Activated naive CD8-positive, alpha-beta T cell treated with anti-CD3 and anti-CD28 coated beads, Interleukin-2, amount 10 ng/mL, durations not matched to agents 7 days and 5 days (primary cell): ENCODE measurements at regions not wholly inside any gene's neighbourhood (a gene's known extent, or its start where the extent isn't known, plus 50 kb on each side); places are given as distances from the start of the nearest gene placed in this dataset.

Experiments used
- ATAC-seq: fragments of 150-1000 bp; cut with Tn5 transposase; one replicate; pipeline ENCODE4 v1.10.0; 2021; ENCODE audit warnings: low read depth, moderate library complexity
- POLR2A ChIA-PET: fragments of 350-600 bp; sonication (Branson Sonifier 250); formaldehyde crosslinking; loops from one replicate; lab custom pipeline; 2021; ENCODE audit warnings: antibody characterized with exemption; lab: Charles Lee
- DNase-seq: peaks from one replicate; pipeline ENCODE4 v3.0.0; 2021
- H3K27ac Mint-ChIP-seq: one replicate; pipeline ENCODE4 v1.8.0; 2022; ENCODE audit warnings: mild to moderate bottlenecking, mixed read lengths
- H3K27me3 Mint-ChIP-seq: one replicate; pipeline ENCODE4 v1.8.0; 2022; ENCODE audit warnings: mild to moderate bottlenecking, moderate library complexity, mixed read lengths
- H3K36me3 Mint-ChIP-seq: one replicate; pipeline ENCODE4 v1.8.0; 2021; ENCODE audit warnings: mild to moderate bottlenecking, mixed read lengths
- H3K4me1 Mint-ChIP-seq: one replicate; pipeline ENCODE4 v1.8.0; 2021; ENCODE audit warnings: mixed read lengths
- H3K4me3 Mint-ChIP-seq: one replicate; pipeline ENCODE4 v1.8.0; 2022; ENCODE audit warnings: mild to moderate bottlenecking, moderate library complexity, mixed read lengths
- H3K9me3 Mint-ChIP-seq: one replicate; pipeline ENCODE4 v1.8.0; 2021; ENCODE audit warnings: mixed read lengths

DNA sequence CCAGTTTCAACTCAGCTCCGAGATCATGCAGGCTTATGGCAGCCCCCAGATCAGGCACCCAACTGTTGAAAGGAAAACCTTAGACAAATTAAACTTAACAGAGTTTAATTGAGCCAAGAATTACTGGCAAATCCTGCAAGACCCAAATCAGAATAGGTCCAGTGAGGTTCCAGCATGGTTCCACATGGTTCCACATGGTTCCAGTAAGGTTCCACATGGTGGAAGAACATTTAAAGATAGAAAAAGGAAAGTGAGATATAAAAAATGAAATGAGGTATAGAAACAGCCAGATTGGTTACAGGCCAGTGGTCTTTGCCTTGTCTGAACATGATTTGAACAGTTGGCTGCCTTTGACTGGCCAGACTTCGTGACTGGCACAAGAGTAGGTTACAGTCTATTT, 288.8 kb upstream of the LRRC7 start:
- DNase-seq (no peak), ATAC-seq (no peak)
- POLR2A ChIA-PET, result no interaction called here
- no peaks in the 10 kb centered on the region for H3K9me3 Mint-ChIP-seq
- H3K27ac Mint-ChIP-seq, result no peak overlapping the region
- H3K36me3 Mint-ChIP-seq, result no peaks in the 10 kb centered on the region
- no peak overlapping the region for H3K4me3 Mint-ChIP-seq
- no peaks in the 10 kb centered on the region for H3K4me1 Mint-ChIP-seq
- no peaks in the 10 kb centered on the region for H3K27me3 Mint-ChIP-seq

DNA sequence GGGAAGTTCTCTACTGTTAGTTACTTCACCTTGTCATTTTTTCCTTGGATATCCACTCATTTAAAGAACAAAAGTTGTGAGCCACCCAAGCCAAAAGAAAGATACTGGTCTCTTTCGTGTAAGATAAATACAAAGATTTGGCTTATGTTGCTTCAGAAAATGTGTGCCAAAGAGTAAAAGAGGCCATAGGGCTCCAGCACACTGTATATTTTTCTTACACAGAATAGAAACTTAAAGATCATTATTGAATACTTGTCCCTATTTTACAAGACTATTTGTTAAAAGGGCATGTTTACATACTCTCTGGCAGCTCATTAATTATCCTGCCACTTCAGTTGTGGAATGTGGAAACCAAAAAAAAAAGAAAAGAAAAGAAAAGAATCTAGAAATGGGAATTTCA, 284.2 kb upstream of the LRRC7 start:
- H3K27me3 Mint-ChIP-seq, result no peaks in the 10 kb centered on the region
- no peak overlapping the region for H3K4me3 Mint-ChIP-seq
- no peaks in the 10 kb centered on the region for H3K4me1 Mint-ChIP-seq
- ATAC-seq (no peak), DNase-seq (no peak)
- H3K36me3 Mint-ChIP-seq, result no peaks in the 10 kb centered on the region
- POLR2A ChIA-PET, result no interaction called here
- no peaks in the 10 kb centered on the region for H3K9me3 Mint-ChIP-seq
- H3K27ac Mint-ChIP-seq, result no peak overlapping the region

DNA sequence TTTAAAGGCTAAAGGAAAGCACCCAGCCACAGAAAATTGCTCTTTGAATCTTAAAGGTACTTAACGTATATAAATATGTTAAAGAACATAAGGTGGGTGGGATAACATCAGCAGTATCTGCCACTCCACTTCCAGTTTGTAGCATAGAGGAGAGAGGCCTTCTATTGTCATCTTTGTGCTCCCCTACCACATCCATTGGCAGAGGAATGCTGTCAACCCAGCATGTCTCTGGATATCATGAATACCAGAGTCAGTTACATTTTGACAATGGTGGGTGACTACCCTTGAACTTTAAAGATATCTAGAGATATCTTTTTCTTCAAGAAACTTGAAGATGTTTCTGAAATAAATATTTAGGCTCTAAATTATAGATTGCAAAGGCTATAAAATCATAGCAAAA, 283.2 kb upstream of the LRRC7 start:
- Mint-ChIP-seq H3K9me3 (no peaks in the 10 kb centered on the region), H3K27me3 (no peaks in the 10 kb centered on the region), H3K36me3 (no peaks in the 10 kb centered on the region), H3K4me3 (no peak overlapping the region), H3K27ac (no peak overlapping the region), H3K4me1 (no peaks in the 10 kb centered on the region)
- POLR2A ChIA-PET, result no interaction called here
- DNase-seq (no peak), ATAC-seq (no peak)

DNA sequence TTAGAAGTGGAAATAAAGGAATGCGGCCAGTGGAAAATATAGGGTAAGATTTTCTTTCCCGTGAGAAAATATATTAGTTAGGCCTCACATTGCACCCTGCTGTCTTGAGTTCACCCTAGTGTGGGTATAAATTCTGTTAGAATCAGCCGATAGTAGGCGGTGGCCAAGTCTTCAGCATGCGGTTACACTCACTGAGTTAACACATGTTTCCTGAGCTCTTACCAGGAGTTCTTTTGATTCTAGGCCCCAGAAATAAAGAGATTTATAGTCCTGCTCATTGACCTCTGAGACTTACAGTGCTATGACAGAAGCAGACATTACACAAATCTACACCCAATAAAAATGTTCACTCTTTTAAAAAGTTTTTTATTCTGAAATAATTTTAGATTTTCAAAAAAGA, 279.3 kb upstream of the LRRC7 start:
- Mint-ChIP-seq H3K4me1 (no peaks in the 10 kb centered on the region), H3K27me3 (no peaks in the 10 kb centered on the region), H3K9me3 (no peaks in the 10 kb centered on the region), H3K4me3 (no peak overlapping the region), H3K27ac (no peak overlapping the region), H3K36me3 (no peaks in the 10 kb centered on the region)
- DNase-seq (no peak), ATAC-seq (no peak)
- POLR2A ChIA-PET, result no interaction called here

DNA sequence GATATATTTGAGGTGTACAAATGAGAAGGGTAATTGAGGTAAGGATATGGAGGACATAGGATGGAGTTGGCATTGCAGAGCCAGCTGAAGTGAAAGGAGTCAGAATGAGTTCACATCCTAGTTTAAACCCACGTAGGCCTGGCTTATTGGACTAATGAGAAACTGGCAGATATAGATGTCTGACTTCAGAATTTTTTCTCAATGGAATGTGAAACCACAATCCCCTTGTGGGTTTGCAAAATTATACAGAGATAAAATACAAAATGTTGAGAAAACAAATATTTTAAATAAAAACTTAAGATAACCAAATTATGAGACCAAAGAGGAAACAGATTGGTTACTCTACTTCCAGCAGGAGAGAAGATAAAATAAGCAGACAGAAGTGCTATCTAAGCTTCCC, 277.4 kb upstream of the LRRC7 start:
- ATAC-seq (no peak), DNase-seq (no peak)
- POLR2A ChIA-PET, result no interaction called here
- Mint-ChIP-seq H3K27me3 (no peaks in the 10 kb centered on the region), H3K27ac (no peak overlapping the region), H3K36me3 (no peaks in the 10 kb centered on the region), H3K9me3 (no peaks in the 10 kb centered on the region), H3K4me1 (no peaks in the 10 kb centered on the region), H3K4me3 (no peak overlapping the region)

GRCh38 chr1:69291541-69291940, 276.2 kb upstream of the LRRC7 start:
- ATAC-seq (no peak), DNase-seq (no peak)
- Mint-ChIP-seq H3K27me3 (no peaks in the 10 kb centered on the region), H3K9me3 (no peaks in the 10 kb centered on the region), H3K4me1 (no peaks in the 10 kb centered on the region), H3K4me3 (no peak overlapping the region), H3K27ac (no peak overlapping the region), H3K36me3 (no peaks in the 10 kb centered on the region)
- POLR2A ChIA-PET, result no interaction called here

DNA sequence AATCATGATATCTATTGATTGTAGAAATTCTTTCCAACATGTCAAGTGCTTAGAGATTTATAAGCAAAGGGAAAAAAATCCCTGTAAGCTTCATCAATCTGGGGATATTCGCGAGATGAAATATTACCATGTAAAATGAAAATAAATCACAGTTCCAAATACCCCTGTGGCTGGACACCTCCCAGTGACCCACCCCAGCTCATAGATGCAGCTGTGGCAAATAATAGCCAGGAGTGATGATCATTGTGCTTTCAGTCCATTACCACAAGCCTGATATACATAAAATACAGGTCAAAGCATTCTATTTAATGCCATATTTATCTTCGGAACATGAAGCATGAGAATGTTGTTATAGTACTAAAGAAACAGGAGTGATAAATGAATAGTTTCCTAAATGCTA, 274.9 kb upstream of the LRRC7 start:
- H3K27ac Mint-ChIP-seq, result no peak overlapping the region
- H3K4me3 Mint-ChIP-seq, result no peak overlapping the region
- DNase-seq, result no peak
- no peaks in the 10 kb centered on the region for H3K4me1 Mint-ChIP-seq
- no peaks in the 10 kb centered on the region for H3K27me3 Mint-ChIP-seq
- H3K36me3 Mint-ChIP-seq, result no peaks in the 10 kb centered on the region
- POLR2A ChIA-PET, result no interaction called here
- peaks cover 2% of the 10 kb centered on the region for H3K9me3 Mint-ChIP-seq
- no peak for ATAC-seq

- no peak overlapping the region for H3K4me3 Mint-ChIP-seq
- POLR2A ChIA-PET, result no interaction called here
- H3K27ac Mint-ChIP-seq, result no peak overlapping the region
- no peaks in the 10 kb centered on the region for H3K4me1 Mint-ChIP-seq
- no peaks in the 10 kb centered on the region for H3K36me3 Mint-ChIP-seq
- H3K9me3 Mint-ChIP-seq, result peaks cover 3% of the 10 kb centered on the region
- H3K27me3 Mint-ChIP-seq, result no peaks in the 10 kb centered on the region
- no peak for DNase-seq
- no peak for ATAC-seq
These were observed 273.6 kb upstream of the LRRC7 start for GRCh38 chr1:69294171-69294570.

DNA sequence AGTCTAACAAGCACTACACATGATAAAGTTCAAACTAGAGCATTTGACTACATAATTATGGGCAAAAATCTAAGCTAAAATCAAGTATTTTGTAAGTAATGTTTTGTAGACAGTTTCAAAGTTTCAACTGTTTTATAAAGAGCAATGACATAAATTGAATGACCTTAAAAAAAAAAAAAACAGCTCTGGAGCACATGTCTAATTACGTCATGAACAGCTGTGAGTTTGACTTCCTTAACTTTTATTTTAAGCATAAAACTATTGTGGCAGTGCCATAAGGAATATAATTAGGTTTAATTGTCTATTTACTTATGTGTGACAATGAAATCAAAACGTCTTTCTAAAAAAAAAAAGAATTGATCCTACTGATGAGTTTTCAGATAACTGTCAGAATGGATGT, 272.5 kb upstream of the LRRC7 start:
- no peaks in the 10 kb centered on the region for H3K36me3 Mint-ChIP-seq

DNA sequence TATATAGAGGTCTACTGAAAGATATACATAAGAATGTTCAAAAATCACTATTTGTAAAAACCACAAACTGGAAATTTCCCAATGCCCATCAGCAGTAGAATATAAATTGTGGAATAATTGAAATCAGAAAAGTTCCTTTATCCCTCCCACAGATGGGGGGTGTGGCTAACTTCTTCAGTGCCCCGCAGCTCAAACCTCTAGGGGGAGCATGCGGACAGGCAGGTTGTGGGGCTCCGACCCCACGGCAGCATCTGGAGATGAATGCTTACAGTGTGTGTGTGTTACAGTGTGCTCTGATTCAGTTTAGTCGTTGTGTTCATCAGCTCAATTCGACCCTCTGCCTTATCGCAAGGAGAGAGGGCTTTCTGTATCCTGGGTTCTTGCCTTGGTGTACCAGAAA, 262.1 kb upstream of the LRRC7 start:
- POLR2A ChIA-PET, result no interaction called here
- Mint-ChIP-seq H3K36me3 (no peaks in the 10 kb centered on the region), H3K4me1 (no peaks in the 10 kb centered on the region), H3K27ac (no peak overlapping the region), H3K9me3 (no peaks in the 10 kb centered on the region), H3K27me3 (no peaks in the 10 kb centered on the region), H3K4me3 (no peak overlapping the region)
- DNase-seq (no peak), ATAC-seq (no peak)

More for the DNA sequence above, 272.5 kb upstream of the LRRC7 start:
- POLR2A ChIA-PET, result no interaction called here
- H3K9me3 Mint-ChIP-seq, result peaks cover 3% of the 10 kb centered on the region
- DNase-seq (no peak), ATAC-seq (no peak)
- no peaks in the 10 kb centered on the region for H3K27me3 Mint-ChIP-seq
- no peak overlapping the region for H3K27ac Mint-ChIP-seq
- H3K4me3 Mint-ChIP-seq, result no peak overlapping the region
- no peaks in the 10 kb centered on the region for H3K4me1 Mint-ChIP-seq

GRCh38 chr1:69312055-69312732, 255.5 kb upstream of the LRRC7 start:
- Mint-ChIP-seq H3K36me3 (no peaks in the 10 kb centered on the region), H3K4me1 (no peaks in the 10 kb centered on the region), H3K9me3 (no peaks in the 10 kb centered on the region), H3K27ac (no peak overlapping the region), H3K4me3 (no peak overlapping the region), H3K27me3 (no peaks in the 10 kb centered on the region)
- no peak for DNase-seq
- no peak for ATAC-seq
- POLR2A ChIA-PET, result no interaction called here

DNA sequence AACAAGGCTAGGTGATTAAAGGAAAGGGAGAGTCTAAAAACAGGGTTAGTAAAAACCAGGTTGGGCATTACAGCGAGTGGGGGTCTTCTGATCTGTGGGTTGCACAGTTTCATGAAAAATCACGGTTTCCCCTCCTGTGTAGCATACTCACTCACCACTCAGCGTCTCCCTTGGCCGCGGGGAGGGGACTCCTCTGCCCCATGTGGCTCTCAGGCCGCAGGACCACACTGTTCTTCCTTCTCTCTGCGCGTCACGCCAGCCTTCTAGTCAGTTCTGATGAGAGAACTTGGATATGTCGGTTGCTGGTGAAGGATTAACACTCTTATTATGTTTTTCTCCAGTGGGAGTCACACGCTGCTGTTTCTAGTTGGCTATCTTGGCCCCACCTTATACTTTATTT, 254.6 kb upstream of the LRRC7 start:
- POLR2A ChIA-PET, result no interaction called here
- DNase-seq (no peak), ATAC-seq (no peak)
- no peaks in the 10 kb centered on the region for H3K4me1 Mint-ChIP-seq
- no peak overlapping the region for H3K27ac Mint-ChIP-seq
- no peaks in the 10 kb centered on the region for H3K27me3 Mint-ChIP-seq
- H3K4me3 Mint-ChIP-seq, result no peak overlapping the region
- H3K9me3 Mint-ChIP-seq, result no peaks in the 10 kb centered on the region
- no peaks in the 10 kb centered on the region for H3K36me3 Mint-ChIP-seq

DNA sequence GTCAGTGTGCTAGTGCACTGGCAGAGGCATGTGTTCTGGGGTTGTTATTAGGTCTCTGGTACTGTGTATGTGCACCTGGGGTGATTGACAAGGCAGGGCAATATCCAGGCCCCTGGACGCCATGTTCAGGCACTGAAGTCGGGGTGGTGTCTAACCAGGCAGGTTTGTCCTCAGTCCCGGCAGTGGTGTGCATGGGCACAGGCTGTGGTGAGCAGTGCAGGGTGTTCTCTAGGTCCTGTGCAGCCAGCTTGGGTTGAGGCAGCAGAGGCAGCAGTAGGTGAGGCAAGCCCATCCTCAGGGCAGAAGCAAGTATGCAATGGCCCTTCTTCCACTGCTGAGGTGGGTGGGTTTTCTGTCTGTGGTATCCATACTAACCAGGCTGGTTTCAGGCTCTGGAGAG, 252.3 kb upstream of the LRRC7 start:
- no peak for ATAC-seq
- DNase-seq, result no peak
- Mint-ChIP-seq H3K27me3 (no peaks in the 10 kb centered on the region), H3K36me3 (no peaks in the 10 kb centered on the region), H3K9me3 (no peaks in the 10 kb centered on the region), H3K27ac (no peak overlapping the region), H3K4me1 (no peaks in the 10 kb centered on the region), H3K4me3 (no peak overlapping the region)
- POLR2A ChIA-PET, result no interaction called here

DNA sequence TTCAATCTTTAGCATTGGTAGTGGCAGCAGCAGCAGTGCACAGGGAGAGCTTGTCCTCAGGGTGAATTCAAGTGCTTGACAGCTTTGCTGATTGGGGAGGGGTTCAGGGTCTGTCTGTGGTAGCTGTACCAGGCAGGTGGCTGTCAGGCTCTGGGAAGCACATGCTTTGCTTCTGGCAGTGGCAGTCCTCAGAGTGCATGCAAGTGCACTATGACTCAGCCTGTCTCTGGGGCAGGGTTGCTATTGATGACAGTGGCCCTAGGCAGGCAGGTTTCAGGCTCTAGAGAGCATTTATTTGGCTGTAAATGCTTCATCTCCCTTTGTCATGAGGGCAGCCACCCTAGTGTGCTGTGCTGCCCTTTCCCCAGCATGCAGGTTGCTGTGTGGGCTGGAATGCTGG, 251.9 kb upstream of the LRRC7 start:
- Mint-ChIP-seq H3K27ac (no peak overlapping the region), H3K27me3 (no peaks in the 10 kb centered on the region), H3K36me3 (no peaks in the 10 kb centered on the region), H3K4me3 (no peak overlapping the region), H3K9me3 (no peaks in the 10 kb centered on the region), H3K4me1 (no peaks in the 10 kb centered on the region)
- ATAC-seq, result no peak
- POLR2A ChIA-PET, result no interaction called here
- no peak for DNase-seq

DNA sequence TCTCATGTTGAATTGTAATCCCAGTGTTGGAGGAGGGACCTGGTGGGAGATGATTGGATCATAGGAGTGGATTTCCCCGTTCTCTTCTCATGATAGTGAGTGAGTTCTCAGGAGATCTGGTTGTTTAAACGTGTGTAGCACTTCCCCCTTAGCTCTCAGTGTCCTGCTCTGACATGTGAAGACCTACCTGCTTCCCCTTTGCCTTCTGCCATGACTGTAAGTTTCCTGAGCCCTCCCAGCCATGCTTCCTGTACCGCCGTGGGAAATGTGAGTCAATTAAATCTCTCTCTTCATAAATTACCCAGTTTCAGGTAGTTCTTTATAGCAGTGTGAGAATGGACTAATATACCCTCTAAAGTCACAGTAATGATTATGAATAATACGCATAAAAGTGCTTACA, 248.4 kb upstream of the LRRC7 start:
- POLR2A ChIA-PET, result no interaction called here
- H3K27me3 Mint-ChIP-seq, result no peaks in the 10 kb centered on the region
- no peak overlapping the region for H3K4me3 Mint-ChIP-seq
- no peaks in the 10 kb centered on the region for H3K4me1 Mint-ChIP-seq
- no peak overlapping the region for H3K27ac Mint-ChIP-seq
- ATAC-seq, result no peak
- H3K36me3 Mint-ChIP-seq, result no peaks in the 10 kb centered on the region
- no peaks in the 10 kb centered on the region for H3K9me3 Mint-ChIP-seq
- DNase-seq, result no peak
